NCI-H226 (cell line): ENCODE measurements at regions not wholly inside any gene's neighbourhood (a gene's known extent, or its start where the extent isn't known, plus 50 kb on each side); places are given as distances from the start of the nearest gene placed in this dataset.
A peak's percentile ranks its signal among the peaks of the same experiment; 100 is the strongest.

Experiments
- DNase-seq: peaks from one replicate; pipeline ENCODE4 v3.0.0-alpha.2; 2015

DNA sequence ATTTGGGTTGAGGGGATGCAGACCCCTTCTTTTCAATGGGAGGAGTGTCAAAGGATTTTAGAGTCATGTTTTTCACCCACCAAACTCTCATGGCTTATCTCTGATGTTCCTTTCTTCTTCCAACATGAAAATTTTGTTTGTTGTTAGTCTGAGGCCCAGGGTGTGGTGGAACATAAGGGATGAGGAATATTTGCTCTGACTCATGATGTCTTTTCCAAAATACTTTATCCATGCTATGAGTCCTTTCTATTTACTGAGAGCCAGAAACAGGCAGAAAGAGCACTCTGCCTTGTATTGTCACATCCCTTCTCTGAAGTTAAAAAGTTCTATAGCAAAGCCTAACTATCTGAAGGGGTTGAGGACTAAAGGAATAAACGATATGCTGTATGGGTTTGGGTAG lies 61.6 kb upstream of the GYPA start:
- no peak for DNase-seq

GRCh38 chr4:144203155-144203554 lies 62.6 kb upstream of the GYPA start:
- no peak for DNase-seq

DNA sequence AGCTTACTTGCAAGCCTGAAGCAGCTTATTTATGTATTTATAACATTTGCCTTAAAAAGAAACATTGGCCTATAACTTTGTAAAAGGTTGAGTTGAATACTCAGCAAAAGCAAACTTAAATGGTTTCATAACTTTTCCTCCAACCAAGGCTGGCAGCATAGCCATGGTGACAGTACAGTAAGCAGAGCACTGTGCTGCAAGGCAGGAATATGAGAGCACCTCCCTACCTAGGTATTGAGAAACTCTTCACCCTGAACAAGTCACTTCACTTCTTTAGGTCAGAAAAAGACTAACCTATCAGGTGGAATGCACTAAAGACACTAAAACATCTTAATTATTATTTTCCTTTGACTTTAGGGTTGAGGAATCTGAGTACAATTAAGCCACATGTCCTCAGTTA lies 63.9 kb upstream of the GYPA start:
- no peak for DNase-seq

DNA sequence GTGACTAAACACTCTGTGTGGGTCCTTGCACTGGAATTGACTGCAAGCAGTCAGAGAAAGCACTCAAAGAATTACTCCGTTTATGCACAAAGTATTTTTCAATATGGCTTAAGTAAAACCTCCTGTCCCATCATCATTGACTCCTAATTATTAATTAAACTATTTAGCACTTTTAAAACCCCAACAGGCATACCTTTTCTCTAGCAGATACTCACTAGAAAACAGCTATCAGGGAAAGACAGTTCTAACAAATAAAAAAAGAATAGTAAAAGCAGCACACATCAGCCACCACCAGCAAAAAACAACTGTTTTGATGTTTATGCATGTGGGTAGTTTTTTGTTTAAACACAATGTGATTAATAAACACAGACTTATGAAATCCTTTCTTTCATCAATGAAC lies 66.2 kb upstream of the GYPA start:
- no peak for DNase-seq

GRCh38 chr4:144208074-144208473 lies 67.6 kb upstream of the GYPA start:
- no peak for DNase-seq

GRCh38 chr4:144209491-144209890 lies 69.0 kb upstream of the GYPA start:
- DNase-seq = no peak

DNA sequence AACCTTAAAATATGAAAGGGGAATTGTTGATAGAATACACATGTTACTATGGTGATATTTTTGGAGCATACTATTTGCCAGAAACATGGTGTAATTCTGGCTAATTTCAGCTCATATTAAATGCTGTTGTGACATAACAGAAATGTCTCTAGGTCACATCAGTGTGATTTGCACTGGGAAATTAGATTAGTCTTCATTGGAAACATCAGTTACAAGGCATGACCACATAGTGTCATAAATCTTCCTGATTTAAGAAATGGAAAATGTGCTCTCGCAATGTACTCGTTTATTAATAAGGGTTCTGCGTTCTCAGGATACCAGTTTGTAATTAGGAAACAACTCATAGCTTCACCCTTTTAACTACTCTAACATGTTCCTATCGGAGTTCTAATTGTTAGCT lies 72.9 kb upstream of the GYPA start:
- DNase-seq = no peak

- no peak for DNase-seq
These were observed 82.6 kb upstream of the GYPA start for GRCh38 chr4:144223149-144223548.

DNA sequence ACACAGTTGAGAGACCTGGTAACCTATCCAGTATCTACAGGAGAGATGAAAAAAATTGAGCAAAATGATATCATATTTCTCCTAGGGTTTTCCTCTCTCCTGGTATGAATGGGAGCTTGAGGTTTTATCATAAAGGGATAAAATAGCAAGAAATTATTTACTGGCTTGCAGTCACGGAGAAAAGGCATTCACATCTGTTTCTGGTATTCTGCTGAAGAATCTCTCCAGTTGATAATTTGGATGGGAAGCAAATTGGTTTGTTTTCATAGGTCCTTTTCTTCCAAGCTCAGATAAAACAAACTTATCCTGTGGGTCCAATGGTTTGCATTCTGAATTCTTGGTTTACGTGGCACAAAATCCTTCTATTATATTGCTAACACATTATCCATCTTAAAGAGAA lies 83.1 kb upstream of the GYPA start:
- no peak for DNase-seq

DNA sequence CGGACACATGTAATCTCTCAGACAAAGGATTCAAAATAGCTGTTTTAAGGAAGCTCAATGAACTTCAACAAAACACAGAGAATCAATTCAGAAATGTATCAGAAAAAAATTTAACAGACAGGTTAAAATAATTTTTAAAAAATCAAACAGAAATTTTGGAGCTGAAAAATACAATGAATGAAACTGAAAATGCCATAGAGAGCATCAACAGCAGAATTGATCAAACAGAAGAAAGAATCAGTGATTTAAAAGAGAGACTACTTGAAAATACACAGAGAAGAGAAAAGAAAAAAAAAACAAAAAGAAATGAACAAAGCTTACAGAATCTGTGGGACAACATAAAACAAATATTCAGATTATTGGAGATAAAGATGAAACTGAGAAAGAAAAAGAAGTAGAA lies 118.8 kb upstream of the GYPA start:
- no peak for DNase-seq

GRCh38 chr4:144267084-144267483 lies 126.6 kb upstream of the GYPA start:
- DNase-seq = no peak

DNA sequence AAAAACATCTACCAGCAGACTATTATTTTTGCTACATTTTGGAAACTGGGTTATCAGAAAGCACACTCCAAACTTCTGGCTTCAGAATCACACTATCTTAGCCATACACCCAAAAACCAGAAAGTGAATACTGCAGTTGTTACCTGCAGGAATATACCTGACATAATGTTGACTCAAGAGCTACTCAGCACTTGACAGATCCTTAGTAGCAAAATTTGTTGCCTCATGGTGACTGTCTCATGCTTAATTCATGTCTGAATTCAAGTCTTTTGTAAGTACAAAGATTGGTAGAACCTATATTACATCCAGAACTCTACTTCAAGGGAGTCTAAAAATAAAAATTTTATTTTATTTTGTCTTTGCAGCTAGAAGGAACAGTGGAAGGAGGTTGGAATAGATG lies 140.2 kb upstream of the GYPA start:
- no peak for DNase-seq

DNA sequence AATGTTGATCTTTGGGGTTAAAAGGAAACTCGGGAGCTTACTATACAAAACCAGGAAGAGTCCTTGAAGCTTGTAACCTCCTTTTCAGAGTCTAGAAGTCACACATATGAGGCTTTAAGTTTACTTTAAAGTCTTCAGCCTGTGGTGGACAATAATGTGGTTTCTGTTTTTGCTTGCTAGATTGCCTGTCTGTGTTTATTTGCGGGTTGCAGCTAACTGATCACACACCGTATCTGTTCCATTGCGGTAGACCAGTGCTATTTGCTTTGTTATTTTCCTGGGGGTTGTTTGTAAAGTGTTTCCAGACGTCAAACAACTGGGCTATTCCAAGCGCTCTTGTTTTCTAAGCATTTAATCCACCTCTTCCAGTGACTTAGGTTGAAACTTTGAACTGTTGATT lies 143.0 kb upstream of the GYPA start:
- no peak for DNase-seq

GRCh38 chr4:144284026-144284425 lies 143.5 kb upstream of the GYPA start:
- no peak for DNase-seq

DNA sequence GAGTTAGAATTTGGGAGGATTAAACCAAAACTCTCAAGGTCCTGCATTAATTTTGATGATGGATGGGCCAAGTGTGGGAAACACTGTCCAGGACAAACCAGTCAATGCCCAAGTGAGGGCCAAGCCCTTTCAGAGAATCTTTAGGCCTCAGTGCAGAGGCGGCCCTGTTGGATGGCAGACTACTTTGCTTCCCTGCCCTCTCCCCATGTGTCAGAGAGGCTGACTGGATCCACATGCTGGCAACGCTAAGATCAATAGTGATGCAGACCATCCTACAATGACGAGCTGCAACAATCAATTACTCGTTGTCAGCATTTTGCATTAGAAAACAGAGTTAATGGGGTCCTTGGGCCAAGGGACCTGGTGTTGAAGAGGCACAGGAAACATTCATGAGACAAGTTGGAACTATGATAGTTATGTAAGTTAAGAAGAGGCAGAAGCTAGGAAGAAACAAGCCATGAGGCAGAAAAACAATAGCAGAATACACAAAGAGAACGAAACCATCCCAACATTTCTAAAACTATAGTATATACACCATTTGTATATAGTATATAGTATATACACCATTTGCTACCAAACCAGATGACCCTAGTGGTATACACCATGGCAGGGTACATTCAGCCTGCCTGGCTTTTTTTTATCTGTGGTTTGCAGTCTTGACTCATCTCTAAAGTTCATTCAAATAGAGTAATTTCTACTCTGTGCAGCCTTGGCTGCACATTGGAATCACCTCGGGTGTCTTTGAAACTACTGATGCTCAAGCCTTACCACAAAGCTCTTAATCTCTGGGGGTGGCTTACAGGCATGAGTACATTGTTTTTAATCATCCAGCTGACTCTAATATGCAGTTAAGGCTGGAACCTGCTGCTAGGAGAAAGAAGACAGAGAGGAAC lies 147.7 kb upstream of the GYPA start:
- DNase-seq = peak; percentile 16

DNA sequence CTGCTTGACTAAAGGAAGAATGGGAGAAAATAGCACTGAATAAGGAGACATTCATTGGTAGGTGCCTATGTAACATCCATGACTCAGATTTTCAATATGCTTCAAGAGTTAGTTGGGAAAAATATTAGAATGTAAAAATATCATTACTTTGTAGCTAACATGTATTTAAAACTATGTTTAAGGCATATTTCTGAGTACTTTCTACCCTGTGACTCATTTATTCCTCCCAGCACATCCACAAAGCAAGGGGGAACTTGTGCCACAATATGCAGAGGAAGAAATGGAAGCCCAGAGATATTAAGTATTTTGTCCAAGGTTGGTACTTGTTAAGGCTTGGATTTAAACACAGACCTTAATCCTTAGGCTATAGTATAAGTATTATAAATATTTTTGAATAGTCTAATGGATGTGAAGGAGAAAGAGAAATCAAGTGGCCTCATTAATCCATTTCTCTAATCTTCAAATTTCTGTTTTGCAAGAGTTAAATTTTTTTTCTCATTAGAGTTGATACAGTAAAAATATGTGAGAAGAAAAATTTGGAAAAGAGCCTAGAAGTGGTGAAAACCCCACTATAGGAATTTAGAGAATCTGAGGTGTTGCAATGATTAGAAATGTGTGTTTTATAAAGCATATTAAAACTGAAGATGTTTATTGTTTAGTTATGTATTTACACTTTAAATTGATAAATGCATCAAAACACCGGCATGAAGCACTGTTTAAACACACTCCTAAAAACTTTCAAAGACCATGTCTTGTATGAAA lies 149.3 kb upstream of the GYPA start:
- DNase-seq = peak; percentile 52

DNA sequence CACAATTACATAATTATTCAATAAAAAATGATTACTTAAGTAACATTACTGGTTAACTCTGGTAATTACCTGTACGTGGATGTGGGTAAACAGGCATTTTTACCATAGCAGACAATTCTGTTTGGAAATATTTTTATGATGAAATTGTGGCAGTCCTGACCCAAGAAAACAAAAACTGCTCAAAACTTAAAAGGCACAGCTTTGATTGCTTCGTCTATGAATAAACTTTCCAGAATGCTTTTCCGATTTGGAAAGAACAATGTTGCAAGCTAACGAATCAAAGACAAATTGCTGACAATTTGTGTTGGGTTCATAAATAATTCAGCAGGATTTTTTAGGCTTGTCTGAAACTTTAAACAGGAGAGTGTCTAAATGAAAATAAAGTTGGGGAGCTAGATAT lies 150.6 kb upstream of the GYPA start:
- no peak for DNase-seq

GRCh38 chr4:144294211-144294610 lies 153.7 kb upstream of the GYPA start:
- no peak for DNase-seq

DNA sequence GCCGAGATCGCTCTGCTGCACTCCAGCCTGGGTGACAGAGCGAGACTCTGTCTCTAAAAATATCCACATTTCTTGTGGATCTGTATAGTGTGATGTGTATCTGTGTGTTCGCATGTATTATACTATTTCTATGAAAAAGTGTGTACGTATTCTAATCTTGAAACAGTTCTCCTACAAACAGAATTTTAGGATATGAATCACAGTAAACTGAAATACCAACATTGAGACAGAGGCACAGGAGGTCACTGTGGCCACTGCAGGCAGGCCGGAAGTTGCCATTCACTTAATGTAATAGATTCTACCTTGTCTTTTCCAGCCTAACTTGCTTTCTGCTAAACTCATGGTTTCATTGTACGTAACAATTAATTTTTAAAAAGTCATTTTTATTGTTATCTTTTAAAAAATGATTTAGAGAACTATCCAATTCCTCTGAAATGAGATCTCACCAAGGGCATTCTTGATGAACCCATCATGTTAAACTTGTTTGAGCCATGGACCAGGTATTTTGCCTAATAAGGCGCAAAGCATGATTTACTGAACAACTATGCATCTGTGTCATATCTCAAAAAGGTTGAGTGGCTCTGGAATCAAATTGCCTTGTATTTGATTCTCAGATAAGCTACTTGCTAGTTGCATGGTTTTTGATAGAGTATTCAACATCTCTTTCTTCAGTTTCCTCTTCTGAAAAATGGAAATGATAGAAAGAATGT lies 154.9 kb upstream of the GYPA start:
- peak; percentile 53 for DNase-seq

- no peak for DNase-seq
These were observed 156.4 kb upstream of the GYPA start for GRCh38 chr4:144296941-144297340.

- DNase-seq = no peak
These were observed 158.0 kb upstream of the GYPA start for GRCh38 chr4:144298519-144298918.

GRCh38 chr4:144300616-144301015 lies 160.1 kb upstream of the GYPA start:
- DNase-seq = no peak

- no peak for DNase-seq
These were observed 162.4 kb upstream of the GYPA start for GRCh38 chr4:144302704-144303536.
